ENCODE measurements at regions not wholly inside any gene's neighbourhood (a gene's known extent, or its start where the extent isn't known, plus 50 kb on each side); places are given as distances from the start of the nearest gene placed in this dataset.

DNA sequence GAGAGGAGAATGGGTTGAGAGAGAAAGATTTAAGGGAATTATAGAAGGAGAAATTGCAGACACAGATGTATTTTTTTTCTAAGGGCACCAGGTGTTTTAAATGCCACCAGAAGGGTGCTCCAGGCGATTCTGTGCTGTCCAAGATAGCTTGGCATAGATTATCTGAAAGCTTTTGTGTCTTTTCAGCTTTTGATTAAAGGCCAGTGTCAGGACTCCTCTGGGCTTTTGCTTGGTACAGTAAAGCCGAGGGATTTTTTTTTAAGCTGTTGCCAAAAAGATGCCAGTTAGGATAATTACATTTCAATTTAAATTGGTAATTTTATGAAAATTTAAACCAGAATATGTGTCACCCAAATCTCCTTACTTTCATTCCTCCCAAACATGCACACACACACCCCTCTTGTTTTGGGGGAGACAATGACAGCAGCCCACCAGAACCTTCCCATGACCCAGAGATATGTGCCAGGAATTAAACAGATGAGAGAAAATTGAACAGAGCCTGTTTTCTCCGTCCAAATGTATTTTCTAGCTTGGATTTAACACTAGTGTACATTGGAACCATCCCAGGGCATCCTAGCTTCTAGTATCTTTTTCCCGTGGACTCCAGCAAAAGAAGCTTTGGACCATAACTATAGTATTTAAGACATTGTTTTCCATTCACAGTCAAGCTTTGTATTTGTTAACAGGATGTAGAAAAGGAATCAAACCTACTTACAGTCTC is 670.7 kb upstream of the CXADR start:
- DNase-seq (ENCODE audit: low read depth in 4 of 4, low spot score in 3 of 4) = no peak

DNA sequence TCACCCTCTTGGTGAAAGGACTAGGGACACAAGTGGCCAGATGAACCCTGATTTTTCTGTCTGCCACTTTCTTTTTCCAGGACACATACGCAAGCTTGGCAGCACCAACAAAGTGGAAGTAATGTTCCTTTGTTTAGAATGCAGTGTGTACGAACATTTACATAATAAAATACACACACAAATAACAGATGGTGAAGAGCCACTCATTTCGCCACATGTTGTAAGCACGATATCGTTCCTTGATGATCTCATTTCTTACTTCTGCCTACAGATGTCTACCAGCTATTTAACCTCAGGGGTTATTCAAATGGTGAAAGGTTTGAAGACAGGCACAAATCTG is 670.2 kb upstream of the CXADR start:
- no peak for DNase-seq (ENCODE audit: low read depth in 4 of 4, low spot score in 3 of 4)

DNA sequence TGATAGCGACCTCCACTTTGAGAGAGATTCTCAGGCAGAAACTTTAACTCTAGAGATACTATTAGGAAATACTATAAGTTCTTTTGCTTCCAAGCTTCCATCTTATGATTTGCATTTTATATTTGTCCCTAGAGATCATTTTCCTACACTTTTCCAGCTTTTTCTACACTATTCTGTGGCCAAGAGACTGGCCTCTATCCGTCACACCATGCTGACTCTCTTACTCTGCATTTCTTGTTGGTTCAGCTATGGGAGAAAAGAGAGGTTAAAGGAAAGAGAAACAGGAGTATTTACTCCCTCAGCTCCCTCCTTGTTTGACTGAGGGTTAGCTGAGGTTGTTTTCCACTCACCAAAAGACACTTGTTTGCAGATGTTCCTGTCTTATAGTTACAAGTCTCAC is 665.6 kb upstream of the CXADR start:
- no peak for DNase-seq (ENCODE audit: low read depth in 4 of 4, low spot score in 3 of 4)

DNA sequence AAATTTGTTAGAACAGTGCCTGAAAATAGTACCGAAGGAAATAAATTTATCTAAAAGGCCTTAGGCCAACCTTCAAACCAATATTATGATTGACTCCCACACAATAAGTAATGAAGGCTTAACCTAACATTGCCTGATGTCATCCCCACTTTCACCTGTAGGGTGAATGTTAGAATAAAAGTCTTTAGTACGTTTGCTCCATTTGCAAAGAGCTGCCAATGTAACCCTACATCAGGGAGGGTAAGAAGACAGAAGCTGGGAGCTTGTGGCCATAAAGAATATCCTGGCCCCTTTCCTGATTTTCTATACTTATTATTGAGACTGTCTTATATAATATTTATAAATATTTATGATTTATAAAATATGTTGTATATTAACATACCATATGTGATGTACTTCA is 661.8 kb upstream of the CXADR start:
- DNase-seq (ENCODE audit: low read depth in 4 of 4, low spot score in 3 of 4) = no peak

DNA sequence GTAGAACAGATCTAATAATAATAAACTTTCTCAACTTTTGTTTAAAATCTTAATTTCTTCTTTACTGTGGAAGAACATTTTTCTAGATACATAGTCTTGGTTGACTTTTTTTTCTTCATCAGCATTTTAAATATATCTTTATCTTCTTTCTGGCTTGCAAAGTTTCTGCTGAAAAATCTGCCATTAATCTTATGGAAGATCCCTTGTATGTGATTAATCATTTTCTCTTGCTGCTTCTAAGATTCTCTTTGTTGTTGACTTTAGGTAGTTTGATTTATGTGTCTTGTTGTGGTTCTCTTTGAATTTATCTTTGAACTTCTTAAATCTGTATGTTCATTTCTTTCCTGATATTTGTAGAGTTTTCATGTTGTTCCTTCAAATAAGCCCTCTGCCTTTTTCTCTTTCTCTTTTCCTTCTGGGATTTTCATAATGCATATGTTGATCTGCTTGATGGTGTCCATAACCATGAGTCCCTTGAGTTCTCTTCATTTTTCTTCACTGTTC is 657.6 kb upstream of the CXADR start:
- DNase-seq (ENCODE audit: low read depth in 4 of 4, low spot score in 3 of 4) = no peak

DNA sequence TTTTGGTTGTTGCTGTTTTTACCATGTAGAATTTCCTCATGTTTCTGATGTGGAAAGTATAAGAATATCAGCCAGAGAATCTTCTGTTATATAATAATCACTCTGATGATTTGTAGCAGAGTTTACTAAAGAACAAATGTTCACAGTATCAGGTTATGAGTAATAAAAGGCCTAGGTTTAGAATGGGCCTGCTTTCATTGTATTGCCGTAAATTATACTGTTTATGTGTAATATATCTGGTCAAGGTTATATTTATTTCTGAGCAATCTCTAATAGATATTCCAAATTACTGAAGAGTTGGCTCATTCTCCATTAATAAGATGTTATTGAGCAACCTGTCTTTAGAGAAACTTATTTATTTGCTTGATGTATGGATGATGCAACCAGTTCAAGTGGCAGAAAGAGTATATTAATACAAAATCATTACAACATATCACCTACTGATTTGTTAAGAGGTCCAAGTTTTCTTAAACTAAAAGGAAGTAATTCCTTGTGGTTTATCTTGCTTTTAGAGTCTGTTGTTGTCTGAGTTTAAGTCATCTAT is 649.4 kb upstream of the CXADR start:
- no peak for DNase-seq (ENCODE audit: low read depth in 4 of 4, low spot score in 3 of 4)

DNA sequence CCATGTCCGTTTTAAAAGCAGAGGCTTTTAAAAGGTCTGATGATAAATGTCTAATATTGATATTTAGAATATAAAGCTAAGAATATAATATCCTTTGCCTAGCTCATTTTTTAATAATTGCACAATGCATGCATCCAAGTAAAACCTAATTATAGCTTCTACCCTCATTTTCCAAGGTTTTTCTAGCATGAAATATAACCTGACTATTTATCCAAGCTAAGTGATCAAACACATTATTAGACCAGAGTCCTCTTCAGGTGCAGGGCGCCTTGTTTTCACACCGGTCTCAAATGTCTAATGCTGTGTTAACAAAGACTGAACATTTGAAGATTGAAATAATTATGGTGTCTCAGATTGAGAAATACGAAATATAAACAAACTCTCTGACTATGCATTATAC is 648.9 kb upstream of the CXADR start:
- DNase-seq (ENCODE audit: low read depth in 4 of 4, low spot score in 3 of 4) = no peak

DNA sequence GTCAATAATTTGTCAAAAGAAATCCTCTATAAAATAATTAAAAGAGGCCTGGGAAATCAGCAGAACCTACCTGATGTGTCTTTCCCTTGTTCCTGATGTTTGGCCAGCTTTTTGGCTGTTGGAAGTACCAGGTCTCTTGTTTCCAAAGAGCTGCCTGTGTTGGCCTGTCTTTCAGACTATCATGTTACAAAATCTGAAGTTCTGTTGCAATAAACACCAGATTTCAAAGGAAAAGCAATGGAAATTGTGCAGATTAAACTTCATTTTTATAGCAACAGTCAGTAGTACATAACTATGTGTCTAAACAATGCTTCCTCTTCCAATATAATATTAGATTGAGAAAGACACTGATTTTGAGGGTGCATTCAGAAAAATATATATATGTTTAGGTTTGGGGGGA is 647.2 kb upstream of the CXADR start:
- DNase-seq (ENCODE audit: low read depth in 4 of 4, low spot score in 3 of 4) = no peak

DNA sequence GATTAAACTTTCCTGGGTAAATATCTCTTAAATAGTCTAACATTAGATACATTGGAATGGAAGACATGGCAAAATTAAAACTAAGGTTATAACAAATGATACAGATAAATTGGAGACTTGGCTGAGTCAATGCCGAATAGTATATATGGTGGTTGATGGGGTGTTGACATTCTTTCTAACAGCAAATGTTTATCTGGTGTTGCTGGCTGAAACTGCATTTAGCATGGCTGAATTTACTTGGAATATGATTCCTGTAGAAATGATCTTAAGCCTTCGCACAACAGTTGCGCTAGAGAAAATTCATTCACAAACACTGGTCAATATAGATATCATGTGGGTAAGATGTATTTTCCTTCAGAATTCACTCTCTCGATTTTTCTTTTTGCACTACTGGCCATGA is 646.0 kb upstream of the CXADR start:
- DNase-seq (ENCODE audit: low read depth in 4 of 4, low spot score in 3 of 4) = no peak

DNA sequence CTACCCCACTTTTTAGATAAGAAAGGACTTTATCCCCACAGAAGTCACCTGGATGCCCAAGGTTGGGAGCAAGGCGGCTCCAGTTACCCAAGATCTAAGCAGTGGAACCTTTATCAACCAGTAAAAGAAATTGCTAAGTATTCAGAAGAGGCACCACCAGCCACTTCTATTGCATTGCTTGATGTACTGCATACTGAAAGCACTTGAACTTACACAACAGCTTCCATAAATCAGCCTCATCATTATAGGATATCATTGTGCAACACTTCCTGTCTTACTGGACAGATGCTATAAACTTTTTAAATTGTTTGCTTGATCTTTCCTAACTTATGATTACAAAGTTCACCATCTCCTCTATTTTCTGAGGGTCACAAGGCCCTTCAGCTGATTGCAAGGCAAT is 642.7 kb upstream of the CXADR start:
- no peak for DNase-seq (ENCODE audit: low read depth in 4 of 4, low spot score in 3 of 4)

DNA sequence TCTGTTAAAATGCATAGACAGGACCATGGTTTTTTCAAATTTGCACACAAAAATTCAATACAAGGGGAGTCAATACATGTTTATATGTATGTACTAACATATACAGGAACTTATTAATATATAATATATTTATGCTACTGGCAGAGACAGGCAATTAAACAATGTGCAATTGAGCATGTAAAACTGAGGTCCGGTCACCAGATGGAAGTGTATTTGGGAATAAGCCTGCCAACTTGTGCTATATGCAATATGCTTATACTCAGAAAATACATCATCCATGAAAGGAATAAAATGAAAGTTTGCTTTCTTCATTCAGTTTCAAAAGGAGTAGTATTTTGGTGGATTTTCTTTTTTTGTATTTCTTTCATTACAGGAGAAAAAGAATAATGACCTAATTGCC is 640.2 kb upstream of the CXADR start:
- DNase-seq (ENCODE audit: low read depth in 4 of 4, low spot score in 3 of 4) = no peak

DNA sequence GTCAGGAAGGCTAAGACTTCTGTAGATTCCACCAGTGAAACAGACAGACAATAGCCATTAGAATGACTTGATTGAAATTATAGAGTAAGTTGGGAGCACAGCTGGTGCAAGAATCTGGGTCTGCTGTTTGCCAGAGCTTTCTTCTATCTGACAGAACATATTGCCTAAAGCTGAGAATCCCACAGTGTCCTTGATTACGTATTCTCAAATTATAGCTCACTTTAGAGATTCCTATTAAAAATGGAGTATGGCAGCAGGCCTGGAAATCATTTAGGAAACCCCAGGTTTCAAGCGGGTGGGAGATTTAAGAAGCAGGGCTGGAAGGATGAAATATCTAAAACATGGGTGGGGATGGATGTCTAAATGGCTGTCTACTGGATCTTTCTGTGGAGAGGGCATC is 639.7 kb upstream of the CXADR start:
- no peak for DNase-seq (ENCODE audit: low read depth in 4 of 4, low spot score in 3 of 4)

DNA sequence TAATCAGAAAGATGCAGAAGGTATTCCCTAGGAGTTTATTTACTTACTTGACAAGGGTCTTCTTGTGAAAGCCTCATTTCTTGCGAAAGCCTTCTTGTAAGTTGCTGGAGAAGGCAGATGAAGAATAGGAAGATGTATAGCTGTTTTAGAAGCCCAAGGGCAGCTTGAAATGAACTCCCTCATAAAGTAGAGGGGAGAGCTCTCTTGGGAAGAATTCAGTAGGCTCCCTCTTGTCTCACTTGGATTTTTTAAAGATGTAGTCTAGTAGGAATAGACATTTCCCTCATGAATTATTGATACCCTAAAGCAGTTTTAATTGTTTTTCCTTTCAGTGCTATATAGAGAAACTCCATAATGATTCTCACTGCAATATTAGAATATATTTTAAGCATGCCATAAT is 639.2 kb upstream of the CXADR start:
- no peak for DNase-seq (ENCODE audit: low read depth in 4 of 4, low spot score in 3 of 4)

DNA sequence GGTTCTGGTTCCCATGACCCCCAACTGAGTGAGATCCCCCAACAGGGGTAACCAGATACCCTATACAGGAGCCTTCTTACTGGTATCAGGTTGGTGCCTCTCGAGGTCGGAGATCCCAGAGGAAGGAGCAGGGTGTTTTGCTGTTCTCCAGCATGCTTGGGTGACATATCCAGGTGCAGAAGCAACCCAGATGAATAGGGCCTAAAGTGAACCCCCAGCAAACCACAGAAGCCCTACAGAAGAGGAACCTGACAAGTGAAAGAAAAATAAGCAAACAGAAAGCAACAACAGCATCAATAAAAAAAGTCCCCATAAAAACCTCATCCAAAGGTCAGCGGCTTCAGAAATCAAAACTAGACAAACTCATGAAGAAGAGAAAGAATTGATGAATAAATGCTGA is 633.4 kb upstream of the CXADR start:
- no peak for DNase-seq (ENCODE audit: low read depth in 4 of 4, low spot score in 3 of 4)

DNA sequence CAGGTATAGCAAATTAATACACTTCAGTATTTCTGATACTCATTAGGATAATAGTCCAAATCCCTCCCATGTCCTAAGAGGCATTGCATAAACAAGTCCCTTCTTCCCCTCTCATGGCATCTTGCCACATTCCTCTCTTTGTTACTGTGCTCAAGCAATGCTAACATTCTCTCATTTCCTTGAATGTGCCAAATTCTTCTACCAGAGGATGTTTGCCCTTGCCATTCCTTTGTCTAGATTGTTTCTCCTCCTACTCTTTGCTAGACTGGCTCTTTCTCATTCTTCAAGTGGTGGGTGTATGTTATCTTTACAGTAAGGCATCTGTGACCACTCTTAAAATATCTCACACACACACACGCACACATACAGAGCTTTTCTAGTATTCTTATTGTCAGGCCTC is 621.0 kb upstream of the CXADR start:
- DNase-seq (ENCODE audit: low read depth in 4 of 4, low spot score in 3 of 4) = no peak

DNA sequence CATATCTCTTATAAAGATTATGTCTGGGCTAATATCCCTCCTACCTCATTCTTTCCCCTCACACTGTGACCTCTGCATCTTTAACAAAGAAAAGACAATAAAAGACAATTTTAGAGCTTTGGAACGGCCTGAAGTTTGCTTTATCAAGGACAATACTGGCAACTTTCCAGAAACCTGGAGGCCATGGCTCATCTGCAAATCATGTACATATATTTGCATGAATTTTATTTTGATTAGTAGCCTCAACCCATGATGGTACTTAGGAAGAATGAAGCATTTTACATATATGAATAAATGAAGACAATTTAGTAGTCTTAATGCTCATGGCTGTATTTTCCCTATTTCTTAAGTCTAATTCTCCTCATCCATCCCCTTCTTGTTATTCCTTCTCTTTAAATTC is 612.2 kb upstream of the CXADR start:
- DNase-seq (ENCODE audit: low read depth in 4 of 4, low spot score in 3 of 4) = no peak

DNA sequence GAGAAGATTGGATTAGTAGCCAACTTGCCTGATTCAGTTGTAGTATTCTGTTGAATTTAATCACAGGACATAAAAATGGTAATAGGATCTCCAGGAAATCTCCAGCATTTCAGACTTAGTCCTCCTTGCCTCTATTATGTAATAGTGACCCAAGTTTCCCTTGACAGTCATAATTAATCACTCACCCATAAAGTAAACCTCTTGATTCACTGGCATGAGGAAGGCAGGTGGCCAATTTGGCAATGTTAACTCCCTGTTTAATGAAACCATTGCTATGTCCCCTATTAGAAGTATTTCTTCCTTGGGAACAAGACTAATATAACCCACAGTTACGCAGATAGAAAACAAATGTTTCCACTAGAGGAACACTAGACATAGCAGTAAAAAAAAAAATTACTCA is 604.8 kb upstream of the CXADR start:
- DNase-seq (ENCODE audit: low read depth in 4 of 4, low spot score in 3 of 4) = no peak

DNA sequence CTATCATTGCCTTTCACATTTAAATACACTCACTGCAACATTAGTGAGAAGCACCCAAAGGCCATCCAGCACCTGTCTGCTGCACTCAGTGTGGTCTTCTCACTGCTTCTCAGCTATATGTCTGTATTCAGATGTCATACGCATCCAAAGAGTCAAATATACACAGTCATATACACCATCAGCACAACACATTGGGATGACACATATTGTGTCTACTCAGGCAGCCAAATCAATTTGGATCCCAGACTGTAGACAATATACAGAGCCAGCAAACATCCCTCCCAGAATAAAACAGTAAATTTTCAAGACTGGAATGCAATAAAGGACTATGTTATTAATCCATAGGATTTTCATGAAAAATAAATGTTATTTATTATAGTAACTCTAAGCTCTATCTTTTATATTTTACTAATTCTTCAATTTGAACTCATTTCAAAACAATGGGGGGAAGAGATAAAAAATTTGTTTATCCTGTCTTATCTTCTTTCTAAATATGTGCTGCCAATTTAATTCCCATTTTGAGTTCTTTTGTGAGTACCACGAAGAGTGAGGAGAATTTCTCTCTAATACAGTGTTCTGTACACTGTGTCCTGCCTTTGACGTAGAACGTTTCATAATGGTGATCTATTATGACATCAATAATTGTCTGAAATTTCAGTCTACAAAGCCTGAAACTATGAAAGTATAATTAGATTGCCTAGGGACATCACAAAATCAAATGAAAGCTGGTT is 602.2 kb upstream of the CXADR start:
- DNase-seq (ENCODE audit: low read depth in 4 of 4, low spot score in 3 of 4) = no peak

DNA sequence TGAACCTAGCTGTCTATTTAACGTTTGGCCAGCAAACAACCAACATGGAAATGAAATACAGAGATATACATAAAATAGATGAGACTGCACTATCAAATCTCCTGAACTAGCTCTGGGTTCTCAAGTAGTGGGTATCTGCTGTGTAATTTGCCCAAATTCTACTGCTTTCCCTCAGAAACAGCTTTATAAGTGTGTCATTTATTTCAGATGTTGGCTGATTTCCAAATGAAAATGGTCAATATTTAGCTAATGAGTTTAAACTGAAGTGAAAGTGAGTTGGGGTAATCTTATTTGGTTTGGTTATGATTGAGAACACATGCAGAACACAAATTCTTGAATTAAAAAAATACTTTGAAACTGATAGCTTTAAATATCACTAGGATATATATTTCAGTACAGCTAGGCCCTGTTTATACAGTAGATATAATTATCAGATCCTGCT is 601.7 kb upstream of the CXADR start:
- no peak for DNase-seq (ENCODE audit: low read depth in 4 of 4, low spot score in 3 of 4)

DNA sequence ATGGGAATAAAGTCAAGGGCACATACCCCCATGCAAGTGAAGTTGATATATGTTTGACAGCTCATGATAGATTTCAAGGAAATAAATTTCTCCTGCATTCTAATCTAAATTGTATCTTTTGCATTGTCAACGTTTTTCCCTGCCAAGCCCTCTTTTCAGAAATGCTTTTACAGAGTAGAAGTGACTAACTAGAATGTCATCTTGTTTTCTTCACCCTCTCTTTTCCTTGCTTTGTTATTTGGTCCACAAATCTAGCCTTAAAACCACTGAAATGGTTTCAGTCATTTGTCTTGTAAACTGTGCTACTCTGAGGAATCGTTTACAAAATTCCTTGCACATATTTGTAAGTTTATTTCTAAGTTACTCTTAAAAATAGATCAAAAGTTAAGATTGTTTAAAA is 600.8 kb upstream of the CXADR start:
- no peak for DNase-seq (ENCODE audit: low read depth in 4 of 4, low spot score in 3 of 4)

DNA sequence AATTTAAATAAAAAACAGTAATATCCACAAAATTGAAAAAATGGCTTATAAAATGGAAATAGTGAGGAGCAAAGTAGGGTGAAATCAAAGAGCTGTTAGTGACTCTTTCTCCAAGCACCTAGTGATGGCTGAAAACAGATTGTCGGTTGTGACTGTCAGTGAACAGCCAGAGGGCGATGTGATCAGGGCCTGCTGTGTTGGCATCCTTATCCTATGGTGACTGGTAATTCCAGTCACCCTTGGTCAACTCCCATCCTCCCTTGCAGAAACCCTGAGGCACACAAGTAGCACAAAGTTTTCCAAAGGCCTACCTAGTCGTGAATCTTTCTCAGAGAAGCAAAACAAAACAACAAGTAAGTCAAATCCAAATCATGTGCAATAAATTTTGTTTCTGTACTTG is 599.8 kb upstream of the CXADR start:
- DNase-seq (ENCODE audit: low read depth in 4 of 4, low spot score in 3 of 4) = no peak

DNA sequence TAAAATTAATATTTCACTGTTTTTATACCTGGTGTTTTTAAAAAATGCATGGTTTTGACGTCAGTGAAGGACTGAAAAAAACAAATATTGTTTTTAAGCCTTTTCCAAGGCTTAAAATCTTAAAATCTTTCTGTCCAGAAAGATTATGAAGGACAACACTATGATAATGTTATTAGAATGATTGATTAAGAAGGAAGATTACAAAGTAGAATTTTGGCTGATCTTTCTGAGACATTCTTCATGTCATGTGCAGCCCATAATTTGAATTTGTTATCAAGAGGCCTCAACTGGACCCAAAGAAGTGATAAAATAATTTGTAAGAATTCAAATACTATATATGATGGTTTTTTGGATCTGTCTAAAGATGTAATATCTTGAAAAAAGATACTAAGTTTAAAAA is 584.4 kb upstream of the CXADR start:
- DNase-seq (ENCODE audit: low read depth in 4 of 4, low spot score in 3 of 4) = no peak

Data from left renal pelvis (tissue), 4 donors.